ENCODE measurements at regions not wholly inside any gene's neighbourhood (a gene's known extent, or its start where the extent isn't known, plus 50 kb on each side); places are given as distances from the start of the nearest gene placed in this dataset.
A peak's percentile ranks its signal among the peaks of the same experiment; 100 is the strongest.

DNA sequence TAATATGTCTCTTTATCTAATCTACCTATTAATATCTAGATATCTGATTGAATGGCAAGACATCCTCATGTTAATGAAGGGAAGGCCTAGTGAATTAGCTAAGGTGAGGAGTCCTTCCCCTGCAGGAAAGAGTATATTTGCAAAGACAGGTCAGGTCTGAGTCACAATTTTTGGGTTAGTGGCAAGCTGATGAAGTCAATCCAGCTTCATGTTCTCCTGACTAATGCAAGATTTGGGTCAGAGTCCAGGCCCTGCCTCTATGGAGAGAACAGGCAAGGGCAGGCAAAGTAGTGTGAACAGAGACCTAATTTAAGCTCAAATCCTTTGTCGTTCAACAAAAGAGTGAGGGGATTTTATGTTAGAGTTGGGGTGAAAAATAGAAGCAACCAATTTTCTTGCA, 496.7 kb downstream of the BMP2 start:
- DNase-seq, result no peak

DNA sequence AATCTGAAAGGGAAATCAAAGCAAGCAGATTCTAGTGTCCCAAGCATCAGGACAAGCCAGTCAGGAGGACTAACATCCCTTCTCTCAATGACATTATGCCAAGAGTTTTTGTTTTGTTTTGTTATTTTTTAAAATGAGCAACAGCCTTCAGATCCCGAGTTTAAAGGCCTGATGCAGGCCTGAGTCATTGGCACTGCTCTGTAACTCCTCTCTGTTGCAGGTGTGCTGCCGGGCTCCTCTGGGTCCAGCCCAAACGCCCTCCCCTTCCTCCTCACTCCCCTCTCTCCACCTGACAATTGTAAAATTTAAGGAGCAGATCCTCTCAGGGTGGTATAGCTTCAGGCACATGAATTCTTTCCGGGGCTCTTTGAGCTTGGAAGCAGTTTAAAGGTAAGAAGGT, 502.0 kb downstream of the BMP2 start:
- DNase-seq, result no peak

DNA sequence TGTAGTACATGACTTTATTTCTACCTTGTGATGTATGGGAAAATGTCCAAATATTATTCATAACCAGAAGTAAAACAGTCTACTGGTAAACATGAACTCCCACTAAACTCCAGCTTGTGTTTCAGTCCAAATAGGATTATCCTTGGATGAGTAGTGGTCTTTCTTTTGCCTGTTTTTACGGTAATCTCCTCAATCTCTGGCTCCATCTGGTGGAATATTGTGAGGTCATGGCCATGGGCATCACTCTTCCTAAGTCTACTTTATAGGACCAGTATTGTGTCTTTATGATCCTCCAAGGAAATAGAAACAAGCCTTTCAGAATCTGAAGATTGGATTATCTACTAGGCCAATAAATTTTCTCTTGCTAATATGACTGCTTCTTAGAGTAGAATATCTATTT, 505.0 kb downstream of the BMP2 start:
- no peak for DNase-seq

DNA sequence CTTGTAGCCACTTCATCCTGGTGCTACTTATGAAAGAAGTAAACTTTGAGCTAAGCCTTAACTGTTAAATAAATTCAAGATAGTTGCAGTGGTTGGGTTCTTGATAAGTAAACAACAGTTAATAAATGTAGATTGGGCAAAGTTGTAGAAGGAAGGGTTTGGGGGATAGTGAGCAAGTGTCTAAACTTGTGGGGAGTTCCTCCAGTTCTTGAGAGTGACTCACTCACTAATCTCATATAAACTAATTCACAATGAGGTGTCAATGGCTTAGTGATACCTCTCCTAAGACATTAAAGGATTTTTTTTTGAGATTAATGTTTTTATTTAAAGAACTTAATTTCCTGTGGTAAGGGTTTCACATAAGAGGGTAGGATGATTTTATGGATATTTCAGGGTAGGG, 507.4 kb downstream of the BMP2 start:
- DNase-seq, result no peak

DNA sequence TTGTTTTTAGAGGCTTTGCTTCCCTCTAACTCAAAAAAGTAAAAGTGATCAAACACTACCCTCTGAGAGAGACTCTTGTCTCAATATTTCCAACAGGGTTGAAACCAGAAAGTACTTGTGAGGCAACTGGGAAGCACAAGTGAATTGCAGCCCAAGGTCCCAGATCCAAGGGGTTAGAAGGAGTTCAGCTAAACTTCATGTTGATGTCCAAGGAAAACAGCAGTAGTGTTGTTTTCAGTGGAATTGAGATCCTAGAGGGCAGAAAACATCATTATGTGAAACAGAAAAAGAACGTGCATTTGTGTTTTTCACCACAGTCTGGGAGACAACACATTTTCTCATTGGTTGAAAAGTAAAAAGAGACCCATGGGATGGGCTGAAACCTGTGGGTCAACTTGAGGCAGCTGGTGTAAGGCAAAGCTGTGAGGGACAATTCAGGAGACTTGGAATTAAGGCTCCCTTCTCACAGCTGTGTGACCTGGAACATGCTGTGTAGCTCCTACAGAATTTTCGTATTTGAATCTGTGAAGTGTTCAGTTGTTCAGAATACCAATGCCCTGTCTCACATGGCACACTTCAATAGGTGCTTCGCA, 508.3 kb downstream of the BMP2 start:
- no peak for DNase-seq

DNA sequence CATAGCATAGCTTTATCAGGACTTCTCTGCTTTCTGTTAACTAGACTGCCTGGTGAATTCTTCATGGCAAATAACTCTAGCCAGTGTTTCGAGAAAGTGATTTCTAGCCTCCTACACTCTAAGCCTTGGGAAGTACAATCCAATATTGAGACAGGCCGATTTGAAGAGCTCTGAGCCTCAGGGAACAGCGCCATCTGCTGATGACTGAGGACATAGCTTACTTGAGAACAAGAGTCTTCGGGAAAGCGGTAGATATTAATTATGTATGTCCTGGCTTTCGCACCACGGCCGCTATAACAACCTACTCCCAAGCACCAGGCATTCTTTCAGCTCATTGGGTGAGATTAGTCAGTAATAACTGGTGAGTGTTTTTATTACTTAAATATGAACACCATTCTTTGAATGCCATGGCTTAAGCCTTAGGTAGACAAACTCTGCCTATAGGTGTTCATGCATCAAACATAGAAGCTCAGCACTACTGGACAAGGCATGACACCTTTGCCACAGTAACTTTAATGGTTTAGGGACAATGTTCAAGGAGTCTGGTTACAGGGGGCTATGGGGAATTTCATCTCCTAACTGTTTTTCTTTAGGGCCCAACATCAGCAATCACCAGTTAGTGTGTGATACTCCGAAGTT, 518.6 kb downstream of the BMP2 start:
- DNase-seq, result peak; percentile 49

DNA sequence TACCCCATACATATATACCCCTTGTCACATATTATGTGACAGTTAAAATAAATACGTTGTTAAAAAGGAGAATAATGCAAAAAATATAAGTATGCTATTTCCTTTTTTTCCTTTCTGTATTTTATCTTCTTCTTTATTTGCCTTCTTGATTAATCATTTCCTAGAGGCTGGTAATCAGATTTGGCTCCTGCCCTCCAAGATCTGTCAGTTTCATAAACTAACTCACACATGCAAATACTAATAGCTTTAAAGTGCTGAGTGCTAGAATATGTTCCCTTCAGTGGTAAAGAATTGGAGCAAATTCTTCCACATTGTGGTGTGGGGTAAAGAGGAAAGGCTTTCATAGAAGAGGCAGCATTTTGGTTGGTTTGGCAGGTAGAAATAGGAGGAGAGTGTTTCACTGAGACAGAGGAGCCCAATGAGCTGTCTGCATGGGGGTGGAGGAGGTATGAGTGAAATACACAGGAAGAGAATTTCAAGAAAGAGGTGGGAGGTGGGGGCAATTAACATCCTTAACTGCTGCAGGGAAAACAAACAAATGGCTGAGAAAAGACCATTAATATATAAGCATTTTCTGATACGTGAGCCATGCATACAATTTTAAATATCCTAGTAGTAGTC, 523.9 kb downstream of the BMP2 start:
- DNase-seq, result no peak

DNA sequence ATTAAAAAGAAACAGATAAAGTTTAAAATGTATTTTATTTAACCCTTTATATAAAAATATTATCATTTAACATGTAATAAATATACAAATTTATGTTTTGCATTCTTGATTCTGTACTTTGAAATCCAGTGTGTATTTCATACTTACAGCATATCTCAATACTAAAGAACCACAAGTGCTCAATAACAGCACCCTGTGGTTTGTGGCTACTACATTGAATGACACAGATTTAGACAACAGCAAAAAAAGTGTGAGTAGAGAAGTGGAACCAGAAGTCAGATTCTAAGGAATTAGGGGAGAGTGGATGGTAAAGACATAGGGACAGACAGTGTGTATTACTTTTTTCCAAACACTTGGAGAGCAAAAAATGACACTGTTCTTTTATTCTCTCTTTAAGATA, 524.5 kb downstream of the BMP2 start:
- no peak for DNase-seq

DNA sequence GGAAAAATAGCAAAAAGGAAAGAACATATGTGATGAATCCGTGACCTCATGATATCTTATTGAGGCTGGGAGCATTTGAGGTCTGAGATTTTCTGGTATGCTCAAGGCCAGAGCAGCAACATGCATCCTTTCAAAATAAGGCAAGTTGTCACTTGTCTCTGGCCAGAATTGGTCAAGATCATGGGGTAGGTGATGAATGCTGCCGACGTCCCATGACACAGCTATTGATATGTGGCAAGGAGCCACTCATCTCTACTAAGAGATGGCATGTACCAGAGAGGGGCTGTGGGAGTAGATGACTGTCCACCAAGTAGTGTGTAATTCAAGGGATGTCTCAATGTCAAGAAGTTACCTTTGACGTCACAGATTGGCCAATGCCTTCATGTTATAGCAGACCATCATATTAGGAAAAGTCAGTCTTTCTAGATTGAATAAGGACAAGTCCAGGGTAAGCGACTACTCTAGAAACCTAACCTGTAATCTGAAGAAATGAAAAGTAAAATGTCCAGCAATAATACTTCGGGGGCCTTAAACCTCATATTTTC, 527.4 kb downstream of the BMP2 start:
- no peak for DNase-seq

DNA sequence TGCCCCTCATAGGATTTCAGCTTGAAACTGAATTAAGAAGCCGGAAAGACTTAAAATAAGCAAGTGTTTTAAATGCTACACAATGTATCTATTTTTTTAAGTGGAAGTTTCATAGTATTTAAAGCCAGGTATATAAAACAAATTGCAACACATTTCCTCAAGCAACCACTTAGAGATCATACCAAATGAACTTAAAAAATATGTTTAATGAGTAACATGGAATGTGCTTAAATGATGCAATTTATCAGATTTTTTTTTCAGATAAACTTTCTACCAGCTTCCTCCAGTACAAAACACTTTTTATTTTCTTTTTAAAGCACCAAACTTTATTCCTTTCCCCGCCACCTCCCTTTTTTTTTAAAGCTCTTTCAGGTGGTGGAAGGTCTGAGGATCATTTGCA, 534.3 kb downstream of the BMP2 start:
- no peak for DNase-seq

DNA sequence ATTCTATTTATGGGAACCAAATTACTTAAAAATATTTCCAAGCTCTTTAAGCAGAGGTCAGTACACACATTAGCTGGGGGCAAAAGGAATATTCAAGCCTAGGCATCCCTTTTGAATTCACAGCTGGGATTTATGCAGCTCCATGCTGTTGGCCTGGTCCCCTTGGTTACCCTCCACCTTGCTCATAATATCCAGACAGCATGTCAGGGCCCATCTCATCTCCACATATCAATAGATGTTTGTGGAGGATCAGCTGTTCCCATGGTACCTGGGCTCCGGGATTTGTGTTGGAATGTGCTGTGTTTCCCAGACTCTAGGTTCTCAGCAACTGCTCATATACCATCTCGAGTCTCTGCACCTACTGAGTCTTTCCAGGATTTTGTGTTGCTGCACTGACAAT, 534.8 kb downstream of the BMP2 start:
- no peak for DNase-seq

DNA sequence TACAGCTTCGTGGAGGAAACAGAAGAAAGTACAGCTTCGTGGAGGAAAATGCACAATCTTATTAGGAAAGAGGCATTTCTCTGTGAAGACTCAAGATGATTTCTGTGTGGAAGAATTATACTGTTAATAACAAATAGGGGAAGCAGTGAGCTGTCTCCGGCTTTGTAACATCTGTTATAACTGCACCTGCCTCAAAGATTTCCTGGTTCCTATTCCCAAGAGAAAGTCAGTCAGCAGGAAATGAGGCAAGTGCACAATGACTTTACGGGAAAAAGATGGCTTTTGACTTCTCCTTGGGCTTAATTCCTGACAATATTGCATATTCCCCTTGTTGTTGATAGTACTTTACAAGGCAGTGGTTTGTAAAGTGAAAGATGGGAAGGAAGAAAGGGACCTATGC, 538.5 kb downstream of the BMP2 start:
- DNase-seq, result no peak

DNA sequence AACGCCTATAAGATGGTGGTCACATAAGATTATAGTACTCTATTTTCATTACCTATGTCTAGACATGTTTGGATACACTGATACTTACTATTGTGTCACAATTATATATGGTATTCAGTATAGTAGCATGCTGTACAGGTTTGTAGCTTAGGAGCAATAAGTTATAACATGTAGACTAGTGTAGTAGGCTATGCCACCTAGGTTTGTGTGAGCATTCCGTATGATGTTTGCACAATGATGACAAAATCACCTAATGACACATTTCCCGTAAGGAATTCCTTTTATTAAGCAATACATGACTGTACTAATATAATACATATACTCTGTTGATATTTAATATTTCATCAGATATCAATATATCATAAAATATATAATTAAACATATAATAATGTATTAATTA, 540.7 kb downstream of the BMP2 start:
- no peak for DNase-seq

DNA sequence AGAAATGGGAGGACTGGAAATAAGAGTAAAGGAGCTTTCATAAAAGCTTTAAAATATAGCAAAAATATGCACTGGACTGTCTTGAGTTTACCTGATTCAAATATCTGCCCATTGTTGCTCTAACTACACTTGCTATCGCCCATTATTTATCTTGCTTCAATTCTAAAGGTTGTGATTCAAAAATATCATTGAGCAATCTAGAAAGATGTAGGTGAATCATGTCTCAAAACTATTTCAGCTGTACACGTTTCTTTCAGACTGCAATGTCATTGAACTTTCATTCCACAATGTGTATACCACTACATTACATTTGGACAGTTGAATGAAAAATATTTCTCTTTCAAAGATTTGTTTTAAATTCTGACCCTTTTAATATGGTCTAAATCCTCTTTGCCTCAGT, 545.6 kb downstream of the BMP2 start:
- DNase-seq, result no peak

DNA sequence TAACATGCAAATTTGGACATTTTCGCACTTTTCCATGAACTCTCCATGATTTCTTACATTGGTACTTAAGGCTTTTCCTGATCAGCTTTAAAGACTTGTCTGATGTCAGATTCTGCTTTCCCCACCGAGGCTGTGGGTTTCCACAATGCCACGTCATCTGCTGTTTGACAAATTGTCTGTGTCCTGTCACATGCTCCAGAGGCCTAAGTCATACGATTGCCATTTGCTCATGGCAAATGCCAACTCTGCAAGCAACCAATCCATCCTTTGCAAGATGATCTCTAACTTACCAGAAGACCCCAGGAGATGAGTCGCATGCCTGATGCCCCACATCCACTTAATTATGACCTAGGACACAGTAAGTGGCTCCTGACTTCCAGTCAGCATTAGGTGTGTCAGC, 556.5 kb downstream of the BMP2 start:
- no peak for DNase-seq

DNA sequence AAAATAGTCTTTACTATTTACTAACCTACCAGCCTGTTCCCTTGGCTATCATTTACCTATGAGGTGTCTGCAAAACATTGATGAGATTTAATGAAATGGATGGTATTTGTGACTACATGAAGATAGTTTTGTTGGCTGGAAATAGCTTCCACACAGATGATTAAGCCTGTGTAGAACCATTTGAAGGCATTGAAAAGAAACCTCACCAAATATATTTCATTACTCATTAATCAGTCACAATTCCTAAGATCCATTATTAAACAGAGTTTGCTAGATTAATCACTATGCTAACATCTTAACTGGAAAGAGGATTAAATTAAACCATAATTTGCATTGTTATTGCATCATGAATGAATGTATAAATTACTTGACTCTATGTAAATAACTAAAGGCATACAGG, 560.3 kb downstream of the BMP2 start:
- DNase-seq, result no peak

DNA sequence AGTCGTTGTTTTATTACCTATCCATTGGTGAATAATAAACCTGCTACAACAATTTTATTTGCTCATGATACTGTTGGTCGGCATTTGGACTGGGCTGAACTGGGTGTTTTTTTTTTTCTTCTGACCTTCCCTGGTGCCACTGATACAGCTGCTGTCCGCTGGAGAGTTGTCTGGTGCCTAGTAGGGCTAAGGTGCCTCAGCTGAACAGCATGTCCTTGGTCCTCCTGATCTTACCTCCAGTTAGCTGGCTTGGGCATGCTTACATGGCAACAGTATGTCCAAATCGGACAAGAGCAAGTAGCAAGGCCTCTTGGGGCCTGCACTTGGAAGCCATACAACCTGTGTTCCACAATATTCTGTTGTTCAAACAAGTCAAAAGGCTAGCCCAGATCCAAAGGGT, 563.4 kb downstream of the BMP2 start:
- DNase-seq, result no peak

DNA sequence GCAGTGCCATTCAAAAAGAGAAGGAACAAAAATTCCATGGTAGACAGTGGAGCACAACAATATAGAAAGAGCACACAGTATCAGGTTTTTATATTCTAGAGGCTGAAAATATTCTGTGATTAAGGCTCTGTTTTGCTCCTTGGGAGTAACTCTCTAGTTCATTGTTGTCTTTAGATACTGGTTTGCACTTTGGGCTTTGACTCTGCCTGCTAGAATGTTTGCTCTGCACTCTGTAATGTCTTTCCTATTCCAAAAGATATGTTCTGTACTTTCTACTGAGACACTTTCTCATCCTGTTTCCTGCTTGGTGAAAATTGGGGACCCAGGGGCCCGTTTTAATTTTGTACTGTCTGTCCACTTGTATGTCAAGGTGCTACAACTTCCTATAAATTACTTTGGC, 564.7 kb downstream of the BMP2 start:
- no peak for DNase-seq

DNA sequence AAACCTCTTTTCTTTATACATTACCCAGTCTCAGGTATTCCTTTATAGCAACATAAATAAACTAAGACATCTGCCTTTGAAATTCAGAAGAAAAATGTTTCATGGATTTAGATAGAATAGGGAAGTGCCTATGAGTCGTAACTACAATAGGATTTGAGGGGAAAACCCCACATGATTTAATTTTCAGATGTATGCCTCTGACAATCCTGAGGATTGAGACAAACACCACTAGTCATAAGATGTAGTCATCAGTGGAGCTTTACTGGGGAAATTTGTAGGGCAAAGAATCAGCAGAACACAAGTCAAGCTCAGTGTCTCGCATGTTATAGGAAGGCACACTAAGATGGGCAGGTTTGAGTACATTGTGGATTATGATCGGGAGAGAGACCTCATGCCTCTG, 566.4 kb downstream of the BMP2 start:
- DNase-seq, result no peak

DNA sequence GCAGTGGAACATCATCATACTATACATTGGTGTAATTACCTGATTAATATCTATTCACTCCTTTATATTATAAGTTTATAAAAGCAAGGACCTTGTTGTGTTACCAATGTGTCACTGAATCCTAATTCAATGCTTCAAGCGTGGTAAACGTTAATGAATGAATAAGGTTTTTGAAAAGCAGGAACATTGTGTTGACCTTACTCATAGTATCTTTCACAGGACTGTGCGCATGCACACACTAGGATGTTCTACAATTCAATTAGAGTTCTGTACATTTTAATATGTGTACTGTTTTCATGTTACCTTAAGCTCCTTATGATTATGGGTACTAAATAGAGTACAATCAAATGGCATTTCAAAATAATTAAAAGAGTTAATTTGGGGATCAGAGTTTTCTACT, 578.5 kb downstream of the BMP2 start:
- no peak for DNase-seq

DNA sequence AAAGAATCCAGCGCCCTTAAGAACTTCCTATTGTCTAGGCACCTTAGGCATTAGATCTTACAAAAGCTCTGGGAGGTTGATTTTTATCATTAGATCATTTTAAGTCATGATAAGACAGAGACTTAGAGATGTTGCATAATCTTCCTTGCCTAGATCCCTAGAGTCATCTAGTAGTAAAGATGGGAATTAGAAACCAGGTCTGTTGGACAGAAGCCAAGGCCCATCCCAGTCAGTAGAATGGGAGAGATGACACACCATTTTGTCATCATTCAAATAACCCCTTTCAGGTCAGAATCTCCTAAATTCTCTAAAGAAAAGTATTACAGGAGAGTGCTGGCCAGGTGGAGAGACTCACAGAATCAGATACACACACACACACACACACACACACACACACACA, 579.1 kb downstream of the BMP2 start:
- DNase-seq, result no peak

DNA sequence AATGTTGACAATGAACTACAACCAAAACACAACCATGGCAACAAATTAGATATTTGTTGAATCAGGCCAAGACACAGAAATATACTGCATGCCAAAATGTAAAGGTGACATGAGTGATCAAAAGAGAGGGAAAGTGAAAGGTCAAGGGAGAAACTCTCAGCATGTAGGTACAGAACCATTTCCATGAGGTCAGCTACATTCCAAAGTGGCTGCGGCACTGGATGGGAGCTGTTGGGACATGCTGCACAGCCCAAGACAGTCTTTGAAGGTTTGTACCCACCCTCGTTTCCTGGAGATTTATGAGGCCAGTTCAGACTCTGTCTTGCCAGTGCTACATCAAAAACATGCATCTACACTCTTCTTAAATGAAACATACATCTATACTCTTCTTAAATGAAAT, 579.9 kb downstream of the BMP2 start:
- DNase-seq, result no peak

DNA sequence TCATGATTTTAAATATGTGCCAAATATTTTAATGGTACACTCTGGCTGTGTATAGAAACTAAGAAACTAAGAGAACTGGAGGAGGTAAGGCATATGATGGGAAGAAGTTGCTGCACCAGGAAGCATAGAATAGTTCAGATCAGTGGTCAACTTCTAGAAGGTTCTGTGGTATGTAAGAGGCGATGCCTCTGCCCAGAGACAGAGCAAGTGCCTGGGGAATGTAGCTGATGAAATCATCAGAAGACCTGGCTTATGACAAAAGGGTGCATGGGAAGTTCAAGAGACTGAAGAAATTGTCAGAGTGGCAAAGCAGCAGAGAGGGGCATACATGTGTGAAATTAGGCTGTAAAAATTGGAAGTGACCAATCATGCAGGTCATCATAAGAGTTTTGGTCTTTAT, 580.8 kb downstream of the BMP2 start:
- no peak for DNase-seq

DNA sequence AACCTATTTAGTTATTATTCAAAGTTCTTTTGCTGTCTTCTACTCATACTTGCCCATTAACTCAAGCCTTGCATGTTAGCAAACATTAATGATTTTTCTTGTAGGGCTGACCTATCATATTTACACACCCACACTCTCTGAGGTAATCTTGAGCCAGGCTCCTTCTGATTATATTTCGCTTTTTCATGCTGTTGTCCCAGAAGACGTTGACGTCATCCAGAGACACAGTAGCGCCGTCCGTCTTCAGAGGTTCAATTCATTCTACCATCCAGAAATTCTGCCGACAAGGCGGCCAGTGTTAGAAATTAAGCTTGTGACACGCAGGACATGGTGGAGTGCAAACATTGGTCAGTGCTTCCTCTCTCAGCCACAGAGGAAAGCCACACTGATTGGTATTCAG, 584.7 kb downstream of the BMP2 start:
- DNase-seq, result no peak

DNA sequence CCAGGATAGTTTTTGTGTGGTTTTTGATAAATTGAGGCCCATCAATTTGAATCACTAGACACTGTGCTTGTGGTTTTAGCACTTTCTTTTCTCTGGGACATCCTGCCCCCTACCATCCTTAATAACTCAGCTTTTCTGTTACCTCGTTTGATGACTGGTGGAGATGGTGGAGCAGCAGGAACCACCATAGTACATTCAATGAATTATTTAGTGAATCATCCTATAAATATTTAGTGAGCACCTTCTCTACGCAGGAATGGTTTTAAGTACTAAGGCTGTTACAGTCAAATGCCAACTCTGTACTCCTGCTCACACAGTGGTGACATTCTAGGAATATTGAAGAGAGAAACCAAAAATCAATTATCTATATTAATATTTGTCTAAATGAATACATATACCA, 585.2 kb downstream of the HAO1 start:
- DNase-seq, result no peak
